ENCODE measurements at regions not wholly inside any gene's neighbourhood (a gene's known extent, or its start where the extent isn't known, plus 50 kb on each side); places are given as distances from the start of the nearest gene placed in this dataset.

DNA sequence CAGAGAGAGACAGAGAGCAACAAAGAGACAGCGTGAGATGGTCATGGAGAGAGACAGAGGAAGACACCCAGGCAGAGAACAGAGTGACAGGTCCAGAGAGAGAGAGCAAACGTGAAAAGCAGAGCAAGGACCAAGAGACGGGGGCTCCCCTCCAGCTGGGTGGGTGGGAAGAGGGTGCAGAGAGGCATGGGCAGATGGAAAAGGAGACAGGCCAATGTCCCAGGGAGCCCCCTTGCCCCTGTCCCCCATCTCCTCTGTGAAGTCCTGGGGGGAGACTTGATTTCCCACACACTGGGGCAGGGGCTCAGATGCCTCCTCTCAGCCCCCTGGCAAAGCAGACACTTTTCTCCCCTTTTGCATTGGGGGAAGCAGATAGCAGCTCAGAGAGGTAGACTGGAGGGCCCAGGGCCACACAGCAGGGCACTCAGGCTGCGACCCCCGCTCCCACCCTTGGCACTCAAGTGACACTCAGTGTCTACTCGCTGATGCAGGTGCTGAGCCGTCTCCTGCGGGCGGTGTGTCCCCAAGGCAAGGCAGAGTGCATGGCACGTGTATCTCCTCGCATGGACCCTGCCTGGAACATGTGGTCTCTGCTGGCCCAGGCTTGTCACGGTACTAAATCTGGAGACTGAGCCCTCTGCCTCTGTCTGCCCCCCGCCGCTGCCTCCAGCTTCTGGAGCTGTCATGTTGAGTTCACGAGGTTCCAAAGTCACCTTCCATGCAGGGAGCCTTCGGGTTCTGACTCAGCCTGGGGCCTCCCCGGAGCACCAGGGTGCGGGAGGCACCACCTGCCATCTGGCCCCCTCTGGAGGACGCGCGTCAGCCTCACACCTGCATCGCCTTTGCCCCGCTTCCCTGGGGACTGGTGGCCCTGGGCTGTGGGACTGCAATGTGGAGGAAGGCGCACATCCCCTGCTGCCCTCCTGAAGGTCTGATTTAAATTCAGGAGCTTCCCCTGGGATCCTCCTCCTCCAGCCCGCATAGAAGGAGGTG, 215.9 kb upstream of the GSE1 start:
- TF ChIP-seq RAD21 (conservative IDR thresholded peaks at IDR 0.05) (no peak), SMC3 (conservative IDR thresholded peaks at IDR 0.05; ENCODE audit: poor library complexity) (no peak), MXI1 (conservative IDR thresholded peaks at IDR 0.05; ENCODE audit: poor library complexity, severe bottlenecking) (no peak), EZH2 (IDR thresholded peaks at IDR 0.05; ENCODE audit: borderline replicate concordance, insufficient read depth, low read length, poor library complexity, severe bottlenecking) (no peak), EP300 (conservative IDR thresholded peaks at IDR 0.05; ENCODE audit: poor library complexity, severe bottlenecking) (no peak), TAF1 (IDR thresholded peaks at IDR 0.05; ENCODE audit: low read depth) (no peak)
- TF ChIP-seq, protein P1, sequence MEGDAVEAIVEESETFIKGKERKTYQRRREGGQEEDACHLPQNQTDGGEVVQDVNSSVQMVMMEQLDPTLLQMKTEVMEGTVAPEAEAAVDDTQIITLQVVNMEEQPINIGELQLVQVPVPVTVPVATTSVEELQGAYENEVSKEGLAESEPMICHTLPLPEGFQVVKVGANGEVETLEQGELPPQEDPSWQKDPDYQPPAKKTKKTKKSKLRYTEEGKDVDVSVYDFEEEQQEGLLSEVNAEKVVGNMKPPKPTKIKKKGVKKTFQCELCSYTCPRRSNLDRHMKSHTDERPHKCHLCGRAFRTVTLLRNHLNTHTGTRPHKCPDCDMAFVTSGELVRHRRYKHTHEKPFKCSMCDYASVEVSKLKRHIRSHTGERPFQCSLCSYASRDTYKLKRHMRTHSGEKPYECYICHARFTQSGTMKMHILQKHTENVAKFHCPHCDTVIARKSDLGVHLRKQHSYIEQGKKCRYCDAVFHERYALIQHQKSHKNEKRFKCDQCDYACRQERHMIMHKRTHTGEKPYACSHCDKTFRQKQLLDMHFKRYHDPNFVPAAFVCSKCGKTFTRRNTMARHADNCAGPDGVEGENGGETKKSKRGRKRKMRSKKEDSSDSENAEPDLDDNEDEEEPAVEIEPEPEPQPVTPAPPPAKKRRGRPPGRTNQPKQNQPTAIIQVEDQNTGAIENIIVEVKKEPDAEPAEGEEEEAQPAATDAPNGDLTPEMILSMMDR (IDR thresholded peaks at IDR 0.05; ENCODE audit: poor library complexity, severe bottlenecking), result peak; percentile 15
- TF ChIP-seq, protein P2, sequence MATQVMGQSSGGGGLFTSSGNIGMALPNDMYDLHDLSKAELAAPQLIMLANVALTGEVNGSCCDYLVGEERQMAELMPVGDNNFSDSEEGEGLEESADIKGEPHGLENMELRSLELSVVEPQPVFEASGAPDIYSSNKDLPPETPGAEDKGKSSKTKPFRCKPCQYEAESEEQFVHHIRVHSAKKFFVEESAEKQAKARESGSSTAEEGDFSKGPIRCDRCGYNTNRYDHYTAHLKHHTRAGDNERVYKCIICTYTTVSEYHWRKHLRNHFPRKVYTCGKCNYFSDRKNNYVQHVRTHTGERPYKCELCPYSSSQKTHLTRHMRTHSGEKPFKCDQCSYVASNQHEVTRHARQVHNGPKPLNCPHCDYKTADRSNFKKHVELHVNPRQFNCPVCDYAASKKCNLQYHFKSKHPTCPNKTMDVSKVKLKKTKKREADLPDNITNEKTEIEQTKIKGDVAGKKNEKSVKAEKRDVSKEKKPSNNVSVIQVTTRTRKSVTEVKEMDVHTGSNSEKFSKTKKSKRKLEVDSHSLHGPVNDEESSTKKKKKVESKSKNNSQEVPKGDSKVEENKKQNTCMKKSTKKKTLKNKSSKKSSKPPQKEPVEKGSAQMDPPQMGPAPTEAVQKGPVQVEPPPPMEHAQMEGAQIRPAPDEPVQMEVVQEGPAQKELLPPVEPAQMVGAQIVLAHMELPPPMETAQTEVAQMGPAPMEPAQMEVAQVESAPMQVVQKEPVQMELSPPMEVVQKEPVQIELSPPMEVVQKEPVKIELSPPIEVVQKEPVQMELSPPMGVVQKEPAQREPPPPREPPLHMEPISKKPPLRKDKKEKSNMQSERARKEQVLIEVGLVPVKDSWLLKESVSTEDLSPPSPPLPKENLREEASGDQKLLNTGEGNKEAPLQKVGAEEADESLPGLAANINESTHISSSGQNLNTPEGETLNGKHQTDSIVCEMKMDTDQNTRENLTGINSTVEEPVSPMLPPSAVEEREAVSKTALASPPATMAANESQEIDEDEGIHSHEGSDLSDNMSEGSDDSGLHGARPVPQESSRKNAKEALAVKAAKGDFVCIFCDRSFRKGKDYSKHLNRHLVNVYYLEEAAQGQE (IDR thresholded peaks at IDR 0.05; ENCODE audit: borderline replicate concordance), result no peak
